Uterus (tissue), 3 donors: ENCODE measurements at regions not wholly inside any gene's neighbourhood (a gene's known extent, or its start where the extent isn't known, plus 50 kb on each side); places are given as distances from the start of the nearest gene placed in this dataset.
A peak's percentile ranks its signal among the peaks of the same experiment; 100 is the strongest.

Experiments
- DNase-seq, 2 donors: peaks; one replicate each; pipeline ENCODE4 v3.0.0-alpha.2; 2019 to 2020
- H3K27ac ChIP-seq, 2 donors: fragments of 200-600 bp; sonication (generic); 1 replicate in 1 of 2; 2 replicates in 1 of 2; pipeline ENCODE4 v1.5.1; 2016 to 2018
- H3K27me3 ChIP-seq, 2 donors: fragments of 200-600 bp; sonication (generic); one replicate each; pipeline ENCODE4 v1.5.1; 2018 to 2019; ENCODE audit warnings: control low read depth in 1 of 2
- H3K36me3 ChIP-seq, 2 donors: fragments of 200-600 bp; sonication (generic); one replicate each; pipeline ENCODE4 v1.5.1; 2019; ENCODE audit warnings: control low read depth in 1 of 2
- H3K4me1 ChIP-seq, 2 donors: fragments of 200-600 bp; sonication (generic); one replicate each; pipeline ENCODE4 v1.5.1; 2018 to 2019; ENCODE audit warnings: control low read depth in 1 of 2
- H3K4me3 ChIP-seq, 2 donors: fragments of 200-600 bp; sonication (generic); 1 replicate in 1 of 2; 2 replicates in 1 of 2; pipeline ENCODE4 v1.5.1; 2018 to 2019; ENCODE audit warnings: mild to moderate bottlenecking in 1 of 2
- H3K9me3 ChIP-seq, 2 donors: fragments of 200-600 bp; sonication (generic); one replicate each; pipeline ENCODE4 v1.5.1; 2019; ENCODE audit warnings: control low read depth in 1 of 2
- CTCF ChIP-seq, 4 experiments: fragments of 200-600 bp in 2 of 4; fragments of 450-650 bp in 2 of 4; sonication (generic) in 2 of 4; IDR thresholded peaks; one replicate each; pipeline ENCODE4 v1.5.1; 2016 to 2019; ENCODE audit warnings: antibody characterized with exemption in 4 of 4, mild to moderate bottlenecking in 2 of 4, moderate library complexity in 1 of 4
- POLR2A ChIP-seq, 2 donors: fragments of 450-650 bp; IDR thresholded peaks; one replicate each; pipeline ENCODE4 v1.6.1; 2016; ENCODE audit warnings: antibody characterized with exemption in 2 of 2, mild to moderate bottlenecking in 1 of 2, moderate library complexity in 1 of 2
- intact Hi-C: fragments of 100-400 bp; cut with DNase I; formaldehyde crosslinking; loops from one replicate; pipeline ENCODE4 v1.15.1; 2023; ENCODE audit warnings: low total_unique reads
- donor health status: DM: yes; HTN: yes; CAD: no.

- TF ChIP-seq POLR2A (IDR thresholded peaks at IDR 0.05): no peak
- no peak for TF ChIP-seq CTCF (IDR thresholded peaks at IDR 0.05)
- Histone ChIP-seq H3K4me1 (peaks cover 1 to 31% of the 10 kb centered on the region in 2 donors), H3K27ac (peak overlapping the region; percentile 61 to 82), H3K36me3 (no peaks in the 10 kb centered on the region), H3K4me3 (no peak overlapping the region), H3K9me3 (peaks cover 0 to 7% of the 10 kb centered on the region in 2 donors), H3K27me3 (no peaks in the 10 kb centered on the region)
- DNase-seq: no peak
- intact Hi-C loops: no loop called here
These were observed 68.9 kb upstream of the RMDN2 start for GRCh38 chr2:37856101-37856751.

- intact Hi-C loops: no loop called here
- H3K27ac ChIP-seq: peak overlapping the region; percentile 59 to 82
These were observed 67.3 kb upstream of the RMDN2 start for GRCh38 chr2:37857575-37858399.

GRCh38 chr2:37858400-37858711, 66.7 kb upstream of the RMDN2 start:
- peaks cover 0 to 7% of the 10 kb centered on the region in 2 donors for H3K9me3 ChIP-seq
- H3K4me3 ChIP-seq: no peak overlapping the region
- no peaks in the 10 kb centered on the region for H3K27me3 ChIP-seq
- DNase-seq: peak in 1 of 2 donors; percentile 46
- intact Hi-C loops: no loop called here
- peaks cover 0 to 23% of the 10 kb centered on the region in 2 donors for H3K4me1 ChIP-seq
- TF ChIP-seq POLR2A (IDR thresholded peaks at IDR 0.05): no peak
- TF ChIP-seq CTCF (IDR thresholded peaks at IDR 0.05): no peak
- peak overlapping the region; percentile 59 to 82 for H3K27ac ChIP-seq
- H3K36me3 ChIP-seq: no peaks in the 10 kb centered on the region

More at GRCh38 chr2:37857575-37858399, 67.3 kb upstream of the RMDN2 start:
- H3K27me3 ChIP-seq: no peaks in the 10 kb centered on the region
- TF ChIP-seq CTCF (IDR thresholded peaks at IDR 0.05) (no peak), POLR2A (IDR thresholded peaks at IDR 0.05) (no peak)
- DNase-seq: no peak
- H3K4me1 ChIP-seq: peaks cover 0 to 23% of the 10 kb centered on the region in 2 donors
- H3K9me3 ChIP-seq: peaks cover 0 to 7% of the 10 kb centered on the region in 2 donors
- H3K36me3 ChIP-seq: no peaks in the 10 kb centered on the region
- no peak overlapping the region for H3K4me3 ChIP-seq

GRCh38 chr2:37858725-37859267, 66.3 kb upstream of the RMDN2 start:
- DNase-seq: no peak
- H3K27ac ChIP-seq: peak overlapping the region; percentile 59 to 82
- intact Hi-C loops: no loop called here
- H3K4me3 ChIP-seq: no peak overlapping the region
- TF ChIP-seq CTCF (IDR thresholded peaks at IDR 0.05): no peak
- TF ChIP-seq POLR2A (IDR thresholded peaks at IDR 0.05): no peak
- no peaks in the 10 kb centered on the region for H3K27me3 ChIP-seq
- no peaks in the 10 kb centered on the region for H3K36me3 ChIP-seq
- H3K4me1 ChIP-seq: peaks cover 0 to 23% of the 10 kb centered on the region in 2 donors
- H3K9me3 ChIP-seq: peaks cover 0 to 7% of the 10 kb centered on the region in 2 donors

- H3K4me1 ChIP-seq: peaks cover 0 to 10% of the 10 kb centered on the region in 2 donors
- no peak overlapping the region for H3K27ac ChIP-seq
- no peaks in the 10 kb centered on the region for H3K36me3 ChIP-seq
- no peaks in the 10 kb centered on the region for H3K27me3 ChIP-seq
- no peak for DNase-seq
- TF ChIP-seq CTCF (IDR thresholded peaks at IDR 0.05): no peak
- TF ChIP-seq POLR2A (IDR thresholded peaks at IDR 0.05): no peak
- H3K4me3 ChIP-seq: no peak overlapping the region
- peaks cover 0 to 7% of the 10 kb centered on the region in 2 donors for H3K9me3 ChIP-seq
- intact Hi-C loops: no loop called here
These were observed 62.5 kb upstream of the RMDN2 start for GRCh38 chr2:37862620-37863019.
